OCI-LY1 (cell line): ENCODE measurements at regions not wholly inside any gene's neighbourhood (a gene's known extent, or its start where the extent isn't known, plus 50 kb on each side); places are given as distances from the start of the nearest gene placed in this dataset.
A peak's percentile ranks its signal among the peaks of the same experiment; 100 is the strongest.

Experiments
- EZH2 ChIP-seq: fragments of 200-600 bp; sonication (generic), shearing (Covaris generic); IDR thresholded peaks from 2 replicates; pipeline ENCODE4 v1.8.0; 2017; ENCODE audit warnings: borderline replicate concordance, mixed run types, mild to moderate bottlenecking, antibody characterized with exemption, low read length, moderate library complexity, mixed read lengths
- TF ChIP-seq, protein P1 (sequence below): fragments of 200-600 bp; sonication (generic), shearing (Covaris generic); IDR thresholded peaks from 2 replicates; pipeline ENCODE4 v1.5.1; 2017; ENCODE audit warnings: mild to moderate bottlenecking, antibody characterized with exemption, low read length, moderate library complexity, mixed read lengths

DNA sequence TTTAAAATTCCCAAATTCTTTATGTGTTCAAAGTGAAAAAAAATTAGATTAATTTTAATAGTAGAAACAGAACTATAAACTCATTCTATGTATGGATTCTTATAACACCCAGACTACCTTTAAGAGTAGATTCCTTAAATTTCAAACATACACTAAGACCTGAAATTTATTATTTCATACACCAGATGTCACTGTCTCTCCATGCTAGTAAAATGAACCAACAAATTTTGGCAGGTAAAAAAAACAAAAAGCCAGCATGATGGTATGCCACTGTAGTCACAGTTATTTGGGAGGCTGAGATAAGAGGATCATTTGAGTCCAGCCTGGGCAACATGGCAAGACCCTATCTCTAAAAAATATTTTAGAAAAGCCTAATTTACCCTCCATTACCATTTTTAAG is 461.3 kb upstream of the NAALADL2 start:
- TF ChIP-seq, protein P1, sequence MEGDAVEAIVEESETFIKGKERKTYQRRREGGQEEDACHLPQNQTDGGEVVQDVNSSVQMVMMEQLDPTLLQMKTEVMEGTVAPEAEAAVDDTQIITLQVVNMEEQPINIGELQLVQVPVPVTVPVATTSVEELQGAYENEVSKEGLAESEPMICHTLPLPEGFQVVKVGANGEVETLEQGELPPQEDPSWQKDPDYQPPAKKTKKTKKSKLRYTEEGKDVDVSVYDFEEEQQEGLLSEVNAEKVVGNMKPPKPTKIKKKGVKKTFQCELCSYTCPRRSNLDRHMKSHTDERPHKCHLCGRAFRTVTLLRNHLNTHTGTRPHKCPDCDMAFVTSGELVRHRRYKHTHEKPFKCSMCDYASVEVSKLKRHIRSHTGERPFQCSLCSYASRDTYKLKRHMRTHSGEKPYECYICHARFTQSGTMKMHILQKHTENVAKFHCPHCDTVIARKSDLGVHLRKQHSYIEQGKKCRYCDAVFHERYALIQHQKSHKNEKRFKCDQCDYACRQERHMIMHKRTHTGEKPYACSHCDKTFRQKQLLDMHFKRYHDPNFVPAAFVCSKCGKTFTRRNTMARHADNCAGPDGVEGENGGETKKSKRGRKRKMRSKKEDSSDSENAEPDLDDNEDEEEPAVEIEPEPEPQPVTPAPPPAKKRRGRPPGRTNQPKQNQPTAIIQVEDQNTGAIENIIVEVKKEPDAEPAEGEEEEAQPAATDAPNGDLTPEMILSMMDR: peak; percentile 44; the same call in 1 of the 2 replicates
- no peak for TF ChIP-seq EZH2
